Ectodermal cell (in vitro differentiated cells): ENCODE measurements at regions not wholly inside any gene's neighbourhood (a gene's known extent, or its start where the extent isn't known, plus 50 kb on each side); places are given as distances from the start of the nearest gene placed in this dataset.

Source experiments
- H3K27ac ChIP-seq: 2 replicates; pipeline ENCODE4 v1.7.0; 2013; ENCODE audit warnings: mild to moderate bottlenecking, low read depth, low read length; ENCODE audit not compliant: insufficient read depth, poor library complexity, severe bottlenecking
- H3K27me3 ChIP-seq: 2 replicates; pipeline ENCODE4 v1.7.0; 2013; ENCODE audit warnings: mild to moderate bottlenecking, low read length; ENCODE audit not compliant: insufficient read depth, control insufficient read depth, poor library complexity, severe bottlenecking
- H3K36me3 ChIP-seq: one replicate; pipeline ENCODE4 v1.7.0; 2013; ENCODE audit warnings: low read length; ENCODE audit not compliant: control insufficient read depth, insufficient read depth
- H3K4me1 ChIP-seq: one replicate; pipeline ENCODE4 v1.7.0; 2013; ENCODE audit warnings: low read length; ENCODE audit not compliant: control insufficient read depth, insufficient read depth
- H3K4me3 ChIP-seq: 2 replicates; pipeline ENCODE4 v1.7.0; 2013; ENCODE audit warnings: low read depth, low read length, control low read depth; ENCODE audit not compliant: insufficient read depth
- H3K9me3 ChIP-seq: 2 replicates; pipeline ENCODE4 v1.7.0; 2013; ENCODE audit warnings: mild to moderate bottlenecking, low read length, moderate library complexity; ENCODE audit not compliant: control insufficient read depth
- WGBS, 2 experiments: methylation state at CpG; one replicate each; pipeline ENCODE4 v1.1.7; 2013; ENCODE audit warnings: missing lambda C conversion rate in 2 of 2; 5-methylcytosine and 5-hydroxymethylcytosine counted together

DNA sequence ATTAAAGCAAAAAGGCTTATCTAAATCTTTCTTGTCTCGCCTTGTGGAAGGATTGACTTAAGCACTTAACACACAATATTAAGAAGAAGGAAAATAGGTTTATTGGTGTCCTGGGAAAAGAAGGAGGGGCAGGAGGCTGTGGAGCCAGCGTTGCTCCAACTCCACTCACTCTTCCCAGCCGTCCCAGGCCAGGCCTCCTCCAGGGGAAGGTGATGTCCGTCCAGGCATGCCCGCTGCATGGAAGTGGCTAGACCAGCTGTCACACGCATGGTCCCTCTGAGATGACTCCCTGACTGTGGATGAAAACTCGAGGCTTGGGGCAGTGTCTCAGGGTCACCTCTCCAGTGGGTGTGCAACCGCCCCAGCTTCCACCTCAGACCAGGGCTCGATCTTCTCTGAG is 281.1 kb downstream of the GALR1 start:
- Histone ChIP-seq H3K27ac (no peak overlapping the region), H3K27me3 (no peaks in the 10 kb centered on the region), H3K9me3 (no peaks in the 10 kb centered on the region), H3K4me3 (no peak overlapping the region), H3K4me1 (no peaks in the 10 kb centered on the region), H3K36me3 (no peaks in the 10 kb centered on the region)
- 92 to 93% methylated on average over 8 of the region's 9 CpGs for WGBS, 2 experiments

DNA sequence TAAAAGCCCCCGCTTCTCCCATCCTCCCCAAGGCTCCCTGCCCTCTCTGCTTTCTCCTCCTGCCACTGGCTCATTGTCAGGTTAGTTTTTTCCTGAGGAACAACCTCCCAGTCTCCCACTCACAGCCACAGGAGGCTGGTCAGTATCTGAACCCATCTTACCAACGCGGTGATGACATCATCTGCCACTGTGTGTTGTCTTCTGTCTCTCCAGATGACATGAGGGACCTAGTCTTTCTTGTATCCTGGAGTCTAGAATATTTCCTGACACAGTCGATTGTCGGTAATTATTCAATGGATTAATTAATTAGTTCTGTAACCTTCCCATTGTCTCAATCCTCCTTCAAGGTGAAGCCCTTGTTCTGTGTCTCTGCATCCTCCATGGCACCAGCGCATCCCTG is 290.2 kb downstream of the GALR1 start:
- Histone ChIP-seq H3K27ac (no peak overlapping the region), H3K9me3 (no peaks in the 10 kb centered on the region), H3K27me3 (no peaks in the 10 kb centered on the region), H3K36me3 (no peaks in the 10 kb centered on the region), H3K4me3 (no peak overlapping the region), H3K4me1 (no peaks in the 10 kb centered on the region)
- WGBS, 2 experiments: 94 to 96% methylated on average over 6 of the region's 6 CpGs

DNA sequence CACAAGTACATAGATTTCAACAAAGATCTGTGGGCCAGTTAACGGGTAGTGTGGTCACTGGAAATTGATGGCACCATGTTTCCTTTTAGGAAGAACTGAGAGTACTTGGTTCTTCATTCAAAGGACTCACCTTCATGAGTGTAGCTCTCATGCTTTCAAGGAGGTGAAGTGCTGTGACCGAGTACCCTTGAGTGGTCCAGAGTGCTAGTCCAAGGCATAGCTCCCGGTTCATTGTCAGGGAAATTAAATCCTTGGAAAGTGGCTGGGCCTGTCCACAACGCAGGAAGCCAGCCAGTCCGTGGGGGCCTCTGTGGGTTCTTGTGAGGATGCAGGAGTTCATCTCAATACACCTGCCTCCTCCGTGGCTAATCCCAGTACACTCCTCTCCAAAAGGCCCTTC is 295.1 kb downstream of the GALR1 start:
- no peaks in the 10 kb centered on the region for H3K36me3 ChIP-seq
- H3K27ac ChIP-seq: no peak overlapping the region
- no peak overlapping the region for H3K4me3 ChIP-seq
- no peaks in the 10 kb centered on the region for H3K9me3 ChIP-seq
- H3K4me1 ChIP-seq: no peaks in the 10 kb centered on the region
- no peaks in the 10 kb centered on the region for H3K27me3 ChIP-seq
- 88 to 96% methylated on average over 6 of the region's 6 CpGs for WGBS, 2 experiments

DNA sequence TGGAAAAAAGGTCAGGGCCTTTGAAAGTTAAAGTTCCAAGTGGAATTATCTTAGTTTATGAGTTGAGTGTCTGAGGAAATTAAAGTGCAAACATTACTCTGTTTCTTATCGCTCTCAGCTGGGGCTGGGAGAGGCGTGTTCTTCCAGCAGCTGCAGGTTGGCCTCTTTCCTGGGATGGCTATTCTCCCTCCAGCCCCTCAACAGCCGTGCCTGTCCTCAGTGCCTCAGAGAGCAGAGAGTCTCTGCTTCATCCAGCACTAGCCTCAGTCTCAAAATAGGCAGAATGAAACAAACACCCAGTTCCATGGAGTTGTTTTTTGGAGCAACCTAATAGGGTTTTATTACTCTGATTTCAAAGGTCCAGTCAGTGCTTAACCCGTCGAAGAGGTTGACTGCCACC is 298.1 kb downstream of the GALR1 start:
- Histone ChIP-seq H3K9me3 (no peaks in the 10 kb centered on the region), H3K36me3 (no peaks in the 10 kb centered on the region), H3K27me3 (no peaks in the 10 kb centered on the region), H3K4me3 (no peak overlapping the region), H3K4me1 (no peaks in the 10 kb centered on the region), H3K27ac (no peak overlapping the region)
- 90 to 94% methylated on average over 5 of the region's 5 CpGs for whole genome bisulfite sequencing, 2 experiments

DNA sequence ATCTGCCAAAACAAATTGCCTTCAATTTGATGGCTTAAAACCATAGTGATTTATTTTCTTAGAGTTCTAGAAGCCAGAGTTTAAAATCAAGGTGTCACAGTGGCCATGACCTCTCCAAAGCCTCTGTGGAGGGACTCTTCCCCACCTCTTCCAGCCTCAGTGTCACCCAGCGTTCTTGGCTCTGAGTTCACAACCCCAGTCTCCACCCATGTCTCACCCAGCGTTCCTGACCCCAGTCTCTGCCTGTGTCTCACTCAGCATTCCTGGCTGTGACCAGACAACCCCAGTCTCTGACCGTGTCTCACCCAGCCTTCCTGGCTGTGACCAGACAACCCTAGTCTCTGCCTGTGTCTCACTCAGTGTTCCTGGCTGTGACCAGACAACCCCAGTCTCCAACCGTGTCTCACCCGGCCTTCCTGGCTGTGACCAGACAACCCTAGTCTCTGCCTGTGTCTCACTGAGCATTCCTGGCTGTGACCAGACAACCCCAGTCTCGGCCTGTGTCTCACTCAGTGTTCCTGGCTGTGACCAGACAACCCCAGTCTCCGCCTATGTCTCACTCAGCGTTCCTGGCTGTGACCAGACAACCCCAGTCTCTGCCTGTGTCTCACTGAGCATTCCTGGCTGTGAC is 299.3 kb downstream of the GALR1 start:
- Histone ChIP-seq H3K9me3 (no peaks in the 10 kb centered on the region), H3K4me3 (no peak overlapping the region), H3K36me3 (no peaks in the 10 kb centered on the region), H3K27me3 (no peaks in the 10 kb centered on the region), H3K27ac (no peak overlapping the region), H3K4me1 (no peaks in the 10 kb centered on the region)
- WGBS, 2 experiments: 88 to 90% methylated on average over 8 of the region's 8 CpGs

DNA sequence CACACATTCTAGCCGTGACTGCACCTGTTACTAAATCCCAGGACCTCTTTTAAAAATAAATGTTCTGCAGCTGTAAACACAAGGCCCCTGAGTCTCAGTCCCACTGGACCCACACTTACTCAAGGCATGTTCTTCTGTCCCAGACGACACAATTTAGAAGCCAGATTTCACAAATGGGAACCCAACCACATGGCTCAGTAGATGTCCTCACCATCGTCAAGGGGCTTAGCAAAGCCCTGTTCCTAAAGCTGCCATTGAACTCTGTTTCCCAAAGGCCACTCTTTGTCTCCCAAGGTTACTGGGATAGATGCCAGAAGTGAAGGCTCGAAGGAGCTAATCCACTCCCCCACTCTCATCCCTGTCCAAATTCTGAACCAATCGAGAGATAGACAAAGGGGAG is 301.0 kb downstream of the GALR1 start:
- Histone ChIP-seq H3K4me1 (no peaks in the 10 kb centered on the region), H3K4me3 (no peak overlapping the region), H3K27ac (no peak overlapping the region), H3K36me3 (no peaks in the 10 kb centered on the region), H3K9me3 (no peaks in the 10 kb centered on the region), H3K27me3 (no peaks in the 10 kb centered on the region)
- WGBS, 2 experiments: 95 to 98% methylated on average over 5 of the region's 5 CpGs

DNA sequence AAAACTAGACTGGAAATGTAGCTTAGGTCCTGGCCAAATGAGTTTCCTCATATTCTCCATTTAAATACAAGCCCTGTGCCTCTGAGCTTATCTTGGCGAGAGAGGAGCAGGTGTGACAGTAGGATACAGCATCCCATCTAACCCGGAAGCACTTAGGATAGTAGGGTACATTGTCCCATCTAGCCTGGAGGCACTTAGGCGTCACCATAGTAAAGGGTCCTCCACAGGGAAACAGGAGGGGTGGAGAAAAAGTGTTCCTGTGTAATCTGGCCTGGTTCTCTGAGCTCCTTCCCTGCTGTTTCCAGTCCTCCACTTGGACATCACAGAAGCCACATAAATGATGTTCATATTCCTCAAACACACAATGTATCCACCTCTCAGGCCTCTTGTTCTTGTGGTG is 301.4 kb downstream of the GALR1 start:
- WGBS, 2 experiments: 89 to 95% methylated on average over 3 of the region's 3 CpGs
- Histone ChIP-seq H3K4me1 (no peaks in the 10 kb centered on the region), H3K9me3 (no peaks in the 10 kb centered on the region), H3K36me3 (no peaks in the 10 kb centered on the region), H3K27ac (no peak overlapping the region), H3K4me3 (no peak overlapping the region), H3K27me3 (no peaks in the 10 kb centered on the region)

DNA sequence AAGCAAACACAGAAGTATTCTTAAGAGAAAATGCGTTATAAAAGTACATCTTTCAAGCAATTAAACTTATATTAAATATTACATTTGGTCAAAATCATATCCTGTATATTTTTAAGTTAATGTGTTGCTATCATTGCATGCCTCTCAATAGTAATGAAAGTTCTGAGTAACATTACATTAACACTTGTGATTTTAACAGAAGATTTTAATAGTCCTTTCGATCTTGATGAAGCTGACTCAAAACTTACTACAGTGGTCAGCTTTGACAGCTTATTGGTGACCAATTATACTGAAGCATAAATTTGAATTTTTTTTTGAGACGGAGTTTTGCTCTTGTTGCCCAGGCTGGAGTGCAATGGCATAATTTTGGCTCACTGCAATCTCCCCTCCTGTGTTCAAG is 303.3 kb downstream of the GALR1 start:
- Histone ChIP-seq H3K9me3 (no peaks in the 10 kb centered on the region), H3K27me3 (no peaks in the 10 kb centered on the region), H3K4me1 (no peaks in the 10 kb centered on the region), H3K4me3 (no peak overlapping the region), H3K36me3 (no peaks in the 10 kb centered on the region), H3K27ac (no peak overlapping the region)
- WGBS, 2 experiments: 91 to 94% methylated on average over 2 of the region's 3 CpGs

DNA sequence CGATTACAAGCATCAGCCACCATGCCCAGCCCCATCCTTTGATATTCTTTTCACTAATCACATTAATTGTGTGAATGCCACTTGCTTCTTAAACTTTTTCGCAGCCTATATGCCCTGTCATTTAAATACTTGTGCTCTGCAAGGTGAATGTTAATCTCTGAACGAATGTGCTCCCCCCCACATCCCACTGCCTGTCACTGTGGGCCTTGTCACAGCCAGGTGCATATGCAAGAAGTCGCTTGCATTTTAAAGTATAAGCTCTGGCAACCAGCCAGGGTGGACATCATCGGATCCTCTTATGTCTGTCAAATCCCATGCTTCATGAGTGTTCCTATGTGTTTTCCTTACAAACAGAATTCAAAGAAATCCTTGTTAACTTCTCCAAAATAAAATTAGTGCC is 304.4 kb downstream of the GALR1 start:
- H3K4me3 ChIP-seq: no peak overlapping the region
- H3K4me1 ChIP-seq: no peaks in the 10 kb centered on the region
- H3K27me3 ChIP-seq: no peaks in the 10 kb centered on the region
- no peak overlapping the region for H3K27ac ChIP-seq
- H3K36me3 ChIP-seq: no peaks in the 10 kb centered on the region
- 89 to 90% methylated on average over 5 of the region's 5 CpGs for WGBS, 2 experiments
- H3K9me3 ChIP-seq: no peaks in the 10 kb centered on the region

DNA sequence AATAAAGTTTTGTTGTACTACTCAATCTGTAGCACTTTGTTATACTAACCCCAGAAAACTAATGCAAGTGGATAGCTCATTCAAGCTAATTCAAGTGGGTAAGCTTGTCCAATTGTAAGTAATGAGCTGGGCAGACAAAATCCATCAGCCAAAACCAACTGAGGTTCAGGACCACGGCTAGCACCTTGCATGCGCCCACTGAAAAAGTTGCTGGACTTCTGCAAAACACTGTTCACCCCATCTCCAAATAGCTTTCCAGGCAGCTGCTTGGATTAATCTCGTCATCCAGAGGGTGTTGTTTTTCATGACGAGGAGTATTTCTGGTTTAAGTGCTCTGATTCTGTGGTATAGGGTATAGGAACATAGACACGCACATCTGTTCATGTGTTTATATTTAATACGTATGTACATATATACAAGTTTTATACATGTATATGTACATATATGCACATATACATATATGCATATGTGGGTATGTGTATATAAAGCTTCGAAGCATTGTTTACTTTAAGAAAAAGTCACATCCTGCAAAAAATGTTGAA is 307.5 kb downstream of the GALR1 start:
- Histone ChIP-seq H3K4me1 (no peaks in the 10 kb centered on the region), H3K4me3 (no peak overlapping the region), H3K36me3 (no peaks in the 10 kb centered on the region), H3K27me3 (no peaks in the 10 kb centered on the region), H3K27ac (no peak overlapping the region), H3K9me3 (no peaks in the 10 kb centered on the region)
- 84 to 85% methylated on average over 3 to 4 of the region's 7 CpGs for whole genome bisulfite sequencing, 2 experiments
